ENCODE measurements at regions not wholly inside any gene's neighbourhood (a gene's known extent, or its start where the extent isn't known, plus 50 kb on each side); places are given as distances from the start of the nearest gene placed in this dataset.

GRCh38 chr9:38284588-38285051, 107.9 kb upstream of the ALDH1B1 start:
- peak; percentile 88 for DNase-seq

DNA sequence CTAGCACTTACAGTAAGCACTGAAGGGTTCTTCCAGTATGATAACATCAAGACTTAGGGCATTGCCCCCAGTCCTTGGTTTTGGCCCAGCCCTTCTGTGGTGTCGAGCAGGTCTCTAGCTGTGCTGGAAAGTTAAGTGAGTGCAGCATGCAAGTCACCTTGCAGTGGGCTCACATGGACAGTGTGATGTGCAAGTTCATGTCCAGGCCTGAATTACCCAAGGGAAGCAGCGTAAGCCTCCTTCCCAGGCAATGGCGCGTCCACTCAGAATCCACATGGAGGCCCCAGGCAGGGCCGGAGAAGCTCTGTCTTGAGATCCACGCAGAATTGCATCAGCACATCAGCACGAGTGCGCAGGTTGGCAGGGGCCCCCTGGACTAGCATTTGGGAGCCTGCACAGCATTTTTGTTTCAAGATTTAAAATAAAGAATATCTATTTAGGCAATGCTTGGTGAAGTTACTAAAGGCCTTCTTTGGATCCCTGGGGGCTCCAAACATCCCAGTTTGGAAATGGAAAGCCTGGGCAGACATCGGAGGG, 108.4 kb upstream of the ALDH1B1 start:
- no peak for DNase-seq

- no peak for DNase-seq
These were observed 109.7 kb upstream of the ALDH1B1 start for GRCh38 chr9:38282756-38283155.

DNA sequence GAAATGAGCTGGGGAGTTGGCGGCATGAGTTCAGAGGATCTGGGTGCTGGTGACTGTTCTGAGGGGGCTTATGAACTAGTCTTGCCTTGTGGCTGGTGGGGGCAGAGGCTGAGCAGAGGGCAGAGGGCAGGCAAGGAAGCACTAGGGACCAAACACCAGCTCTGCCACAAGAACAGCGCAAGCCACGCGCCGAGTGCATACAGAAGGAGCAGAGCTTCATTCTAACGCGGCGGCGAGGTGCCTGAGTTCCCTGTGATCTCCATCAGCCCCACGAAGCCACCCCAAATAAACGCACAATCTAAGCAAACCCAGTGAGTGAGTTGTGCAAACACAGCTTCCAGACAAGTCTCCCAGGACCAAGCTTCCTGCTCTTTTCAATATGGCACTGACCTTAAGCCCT, 110.6 kb upstream of the ALDH1B1 start:
- no peak for DNase-seq

- DNase-seq = no peak
These were observed 111.3 kb upstream of the ALDH1B1 start for GRCh38 chr9:38281196-38281595.

DNA sequence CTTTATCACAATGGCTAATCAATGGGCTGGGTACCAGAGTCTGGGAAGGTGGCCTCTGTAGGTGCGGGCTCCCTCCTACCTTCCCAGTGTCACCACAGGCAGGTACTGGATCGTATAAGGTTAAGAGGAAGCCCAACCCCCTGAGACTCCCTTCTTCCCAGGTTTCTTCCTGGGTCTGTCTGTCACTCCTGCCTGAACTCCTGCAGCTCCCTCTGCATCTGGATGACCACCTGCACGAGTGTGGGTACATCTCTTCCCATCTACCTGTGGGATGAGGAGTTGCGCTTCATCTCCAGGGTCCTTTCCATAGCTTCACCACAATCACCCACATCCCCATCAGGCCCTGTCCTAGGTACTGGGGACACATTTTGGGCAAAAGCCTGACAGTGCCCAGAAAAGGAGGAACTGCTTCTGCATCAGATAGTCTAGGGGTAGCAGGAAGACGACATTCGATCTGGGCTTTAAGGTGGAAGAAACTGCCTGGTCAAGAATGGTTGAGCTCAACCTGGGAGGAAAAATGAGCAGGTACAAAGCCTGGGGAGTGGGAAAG, 112.2 kb upstream of the ALDH1B1 start:
- DNase-seq = no peak

DNA sequence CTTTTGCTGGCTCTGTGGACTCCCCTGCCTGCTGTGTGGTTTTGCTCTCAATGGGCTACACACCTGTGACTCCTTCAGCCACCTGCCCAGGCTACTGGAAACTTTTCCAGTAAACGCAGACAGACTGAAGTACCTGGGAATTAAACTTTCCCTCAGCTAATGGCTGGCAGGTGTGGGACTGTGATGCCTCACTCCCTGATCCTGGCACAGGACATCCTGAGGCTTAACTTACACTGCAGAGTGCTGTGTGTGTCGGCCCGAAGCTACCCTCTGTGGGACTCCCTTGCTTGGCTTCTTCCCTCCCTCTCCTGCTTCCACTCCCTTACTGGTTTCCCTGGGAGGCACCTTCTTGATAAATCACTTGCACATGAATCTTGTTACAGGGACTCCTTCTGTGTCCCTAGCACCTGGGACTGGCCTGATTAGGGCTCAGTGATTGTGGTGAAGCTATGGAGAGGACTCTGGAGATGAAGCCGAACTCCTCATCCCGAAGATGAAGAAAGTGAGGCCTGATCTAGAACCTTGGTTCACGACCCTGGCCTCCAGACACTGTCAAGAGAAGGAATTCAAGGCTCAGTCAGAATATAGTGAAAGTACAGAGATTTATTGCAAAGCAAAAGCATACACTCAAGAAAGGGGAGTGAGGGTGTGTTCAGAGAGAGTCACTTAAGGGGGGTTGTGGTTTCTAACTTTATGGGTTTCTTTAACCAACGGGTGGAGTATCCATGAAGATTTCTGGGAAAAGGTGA, 113.4 kb upstream of the ALDH1B1 start:
- no peak for DNase-seq

GRCh38 chr9:38278457-38278856, 114.0 kb upstream of the ALDH1B1 start:
- no peak for DNase-seq

DNA sequence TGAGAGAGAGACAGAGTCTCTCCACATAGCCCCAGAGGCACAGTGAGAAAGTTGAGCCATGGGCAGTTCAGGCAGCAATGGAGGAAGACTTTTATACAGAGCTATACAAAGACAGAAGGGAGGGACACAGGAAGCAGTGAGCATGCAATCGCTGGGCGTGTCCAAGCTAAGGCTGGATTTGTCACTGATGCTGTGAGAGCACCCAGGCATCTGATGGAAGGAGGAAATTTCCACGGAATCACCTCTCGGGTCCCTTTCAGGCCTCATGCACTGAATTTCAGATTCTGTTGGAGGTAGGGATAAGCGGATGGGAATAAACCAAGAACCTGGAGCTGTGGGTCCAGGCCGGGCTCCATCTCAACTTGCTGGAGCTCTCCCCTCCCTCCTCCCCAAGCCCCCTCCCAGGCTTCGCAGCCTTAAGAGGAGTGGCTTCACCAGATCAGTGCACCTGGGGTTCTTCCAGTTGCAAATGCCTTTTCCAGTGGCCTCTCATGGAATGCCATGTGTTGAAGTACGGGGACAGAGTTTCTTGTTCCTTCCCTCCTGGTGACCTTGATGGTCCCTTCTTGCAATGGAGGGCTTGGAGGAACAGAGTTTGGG, 114.8 kb upstream of the ALDH1B1 start:
- DNase-seq = no peak

DNA sequence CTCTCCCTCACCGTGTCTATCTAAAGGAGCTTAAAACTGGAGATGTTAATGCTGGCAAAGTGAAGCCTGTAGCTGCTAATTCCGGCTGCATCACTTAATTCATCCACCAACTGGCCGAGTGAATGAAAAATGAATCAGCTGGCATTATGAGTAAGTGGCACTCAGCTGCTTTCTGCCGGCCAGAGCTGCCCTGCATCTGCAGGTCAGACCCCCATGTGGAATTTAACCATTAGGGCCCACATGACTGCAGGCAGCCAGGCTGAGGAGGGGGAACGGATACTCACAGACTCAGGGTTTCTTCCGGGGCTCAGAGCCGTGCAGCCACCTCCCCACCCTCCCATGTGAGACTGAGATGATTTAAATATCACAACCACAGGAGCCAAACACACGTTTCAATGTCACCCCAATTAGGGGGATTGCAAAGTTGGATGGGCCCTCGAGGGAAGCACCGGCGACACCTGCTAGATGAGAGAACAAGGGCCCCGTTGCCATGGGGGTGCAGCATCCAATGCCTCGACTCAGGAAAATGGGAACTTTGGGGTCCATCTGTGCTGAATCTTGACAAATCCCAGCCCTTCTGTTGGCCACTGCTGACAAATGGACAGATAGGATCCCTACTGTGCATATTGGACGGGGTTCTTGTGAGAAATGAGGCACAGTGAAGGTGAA, 115.6 kb upstream of the ALDH1B1 start:
- DNase-seq = no peak

DNA sequence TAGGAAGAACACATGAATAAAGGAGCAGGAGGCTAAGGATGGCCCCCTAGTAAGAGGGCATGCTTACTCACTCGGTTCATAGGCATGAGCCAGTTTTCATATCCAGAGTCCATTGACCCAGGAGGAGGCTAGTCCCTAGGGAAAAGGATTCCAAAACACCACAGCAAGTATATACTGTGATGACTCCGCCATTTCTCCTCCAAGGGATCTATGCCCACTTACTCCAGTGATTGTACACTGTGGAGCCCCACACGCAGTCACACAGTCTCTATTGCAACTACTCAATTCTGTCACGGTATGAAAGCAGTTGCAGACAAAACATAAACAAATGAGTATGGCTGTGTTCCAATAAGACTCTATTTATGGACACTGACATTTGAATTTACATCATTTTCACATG, 117.7 kb upstream of the ALDH1B1 start:
- DNase-seq = no peak

- no peak for DNase-seq
These were observed 119.8 kb upstream of the ALDH1B1 start for GRCh38 chr9:38272710-38273109.

GRCh38 chr9:38271666-38272241, 120.7 kb upstream of the ALDH1B1 start:
- no peak for DNase-seq

- no peak for DNase-seq
These were observed 122.7 kb upstream of the ALDH1B1 start for GRCh38 chr9:38269775-38270174.

DNA sequence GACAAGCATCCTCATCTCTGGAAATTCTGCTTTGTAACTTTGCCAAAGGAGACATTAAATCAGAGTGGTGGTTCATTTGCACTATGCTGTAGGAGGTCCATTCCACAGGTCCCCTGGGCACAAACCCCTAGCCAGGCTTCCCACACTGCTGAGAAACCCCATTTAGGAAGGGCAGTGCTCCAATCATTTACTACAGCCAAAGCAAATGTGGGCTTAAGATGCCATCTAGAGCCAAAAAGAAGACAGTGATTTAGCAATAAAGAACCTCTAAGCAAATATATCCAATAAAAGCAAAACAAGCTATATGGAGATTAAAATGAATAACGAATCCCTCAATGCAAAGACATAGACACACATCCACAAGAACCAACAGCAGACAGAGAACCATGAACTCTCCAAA, 129.0 kb upstream of the ALDH1B1 start:
- no peak for DNase-seq

GRCh38 chr9:38259519-38260218, 132.8 kb upstream of the ALDH1B1 start:
- no peak for DNase-seq

GRCh38 chr9:38259056-38259455, 133.4 kb upstream of the ALDH1B1 start:
- DNase-seq = no peak

DNA sequence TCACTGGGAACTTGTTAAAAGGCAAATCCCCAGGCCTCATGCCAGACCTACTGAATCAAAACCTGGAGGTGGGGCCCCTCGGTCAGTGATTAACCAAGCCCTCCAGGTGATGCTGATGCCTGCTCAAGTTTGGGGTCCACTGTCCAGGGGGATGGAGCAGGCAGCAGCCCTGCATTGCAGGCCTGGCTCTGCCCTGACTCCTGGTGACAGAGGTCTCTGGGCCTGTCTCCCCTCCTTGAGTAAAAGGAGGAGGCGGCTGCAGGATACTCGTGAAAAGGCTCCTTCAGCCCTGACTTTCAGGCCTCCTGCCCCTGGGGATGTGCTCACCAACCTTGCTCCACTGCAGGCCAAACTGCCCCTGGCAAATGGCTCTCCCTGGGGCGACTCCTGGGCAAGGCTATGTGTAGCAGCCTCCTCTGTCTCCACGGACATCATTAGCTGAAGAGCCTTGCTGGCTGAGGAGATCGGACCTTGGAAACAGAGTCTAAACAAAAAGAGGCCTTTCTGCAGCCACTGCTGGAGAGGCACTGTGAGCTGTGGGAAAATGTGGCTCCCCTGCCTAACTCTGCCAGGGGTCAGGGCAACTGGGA, 134.8 kb upstream of the ALDH1B1 start:
- no peak for DNase-seq

- DNase-seq = no peak
These were observed 136.0 kb upstream of the ALDH1B1 start for GRCh38 chr9:38256461-38256860.

DNA sequence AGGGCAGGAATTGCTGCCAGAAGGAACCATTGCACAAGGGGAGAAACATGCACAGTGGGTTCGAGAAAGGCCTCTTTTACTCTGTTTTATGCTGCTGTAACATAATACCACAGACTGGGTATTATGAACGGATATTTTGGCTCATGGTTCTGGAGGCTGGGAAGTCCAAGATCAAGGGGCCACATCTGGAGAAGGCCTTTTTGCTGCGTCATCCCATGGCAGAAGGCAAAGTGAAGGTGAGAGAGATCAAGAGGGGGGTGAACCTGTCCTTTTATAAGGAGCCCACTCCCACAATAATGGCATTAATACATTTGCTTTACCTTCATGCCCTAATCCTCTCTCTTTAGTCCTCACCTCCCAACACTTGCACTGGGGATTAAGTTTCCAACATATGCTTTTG, 136.9 kb upstream of the ALDH1B1 start:
- DNase-seq = no peak

GRCh38 chr9:38254756-38255155, 137.7 kb upstream of the ALDH1B1 start:
- no peak for DNase-seq

DNA sequence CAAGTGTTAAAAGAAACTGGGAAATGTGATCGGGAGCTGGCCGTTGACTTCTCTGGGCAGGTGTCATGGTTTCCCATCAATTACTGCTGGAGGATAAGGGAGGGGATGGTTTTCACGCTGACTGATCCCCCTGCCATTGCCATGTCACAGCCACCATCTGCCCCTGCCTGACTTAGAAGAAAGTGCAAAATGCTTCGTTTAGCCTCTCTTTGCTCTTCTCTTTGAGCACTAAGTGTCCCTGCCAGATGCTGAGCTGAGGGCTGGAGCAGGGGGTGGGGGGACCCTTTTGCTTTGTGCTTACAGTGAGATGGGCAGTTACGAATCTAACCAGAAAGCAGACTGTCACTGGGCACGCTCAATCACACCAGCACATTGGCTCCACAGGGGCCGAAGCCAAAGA, 138.4 kb upstream of the ALDH1B1 start:
- no peak for DNase-seq
